ENCODE measurements at regions not wholly inside any gene's neighbourhood (a gene's known extent, or its start where the extent isn't known, plus 50 kb on each side); places are given as distances from the start of the nearest gene placed in this dataset.
A peak's percentile ranks its signal among the peaks of the same experiment; 100 is the strongest.

DNA sequence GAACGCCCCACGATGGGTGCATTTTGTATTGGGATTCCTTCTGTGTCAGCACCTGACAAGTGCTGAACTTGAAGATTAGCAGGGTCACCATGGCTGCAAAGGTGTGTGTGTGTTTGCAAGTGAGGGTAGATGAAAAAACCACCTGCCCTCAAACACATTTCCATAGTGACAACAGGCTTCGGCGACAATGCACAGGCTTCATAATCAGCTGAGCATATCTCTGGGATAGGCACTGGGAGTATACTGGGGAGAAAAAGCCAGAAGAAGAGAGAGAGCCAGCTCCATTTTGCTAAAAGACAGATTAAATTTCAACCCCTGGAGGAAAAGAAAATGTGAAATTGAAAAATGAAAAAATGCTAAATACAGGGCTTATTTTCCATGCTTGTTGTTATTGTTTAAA is 656.1 kb downstream of the INHBA start:
- H3K36me3 Mint-ChIP-seq (ENCODE audit: insufficient read depth, unreplicated experiment), result no peaks in the 10 kb centered on the region
- no peak for TF ChIP-seq CTCF (IDR thresholded peaks at IDR 0.05; ENCODE audit: unreplicated experiment)
- H3K4me1 Mint-ChIP-seq (ENCODE audit: insufficient read depth, unreplicated experiment), result peaks cover 21% of the 10 kb centered on the region
- CTCF ChIA-PET, result interaction anchor here (0.6 to 4.3 kb wide), 7 partner anchors 12 to 814 kb away, joined by 3 to 30 read pairs (median 4); no protein-coding TSS in a partner anchor
- intact Hi-C loops (cut with micrococcal nuclease), result no loop called here
- DNase-seq (ENCODE audit: unreplicated experiment), result no peak
- no peak overlapping the region for H3K4me3 Mint-ChIP-seq (ENCODE audit: unreplicated experiment)
- no TSS peak for BruUV-seq (replicated peaks)
- peaks cover 8% of the 10 kb centered on the region for H3K9me3 Mint-ChIP-seq (ENCODE audit: unreplicated experiment)
- POLR2A ChIA-PET, result interaction anchor here (1.5 to 1.8 kb wide), 2 partner anchors 39 to 101 kb away, joined by 4 to 6 read pairs; no protein-coding TSS in a partner anchor
- no peaks in the 10 kb centered on the region for H3K27me3 Mint-ChIP-seq (ENCODE audit: insufficient read depth, unreplicated experiment)
- no peak overlapping the region for H3K27ac Mint-ChIP-seq (ENCODE audit: low read depth, unreplicated experiment)

DNA sequence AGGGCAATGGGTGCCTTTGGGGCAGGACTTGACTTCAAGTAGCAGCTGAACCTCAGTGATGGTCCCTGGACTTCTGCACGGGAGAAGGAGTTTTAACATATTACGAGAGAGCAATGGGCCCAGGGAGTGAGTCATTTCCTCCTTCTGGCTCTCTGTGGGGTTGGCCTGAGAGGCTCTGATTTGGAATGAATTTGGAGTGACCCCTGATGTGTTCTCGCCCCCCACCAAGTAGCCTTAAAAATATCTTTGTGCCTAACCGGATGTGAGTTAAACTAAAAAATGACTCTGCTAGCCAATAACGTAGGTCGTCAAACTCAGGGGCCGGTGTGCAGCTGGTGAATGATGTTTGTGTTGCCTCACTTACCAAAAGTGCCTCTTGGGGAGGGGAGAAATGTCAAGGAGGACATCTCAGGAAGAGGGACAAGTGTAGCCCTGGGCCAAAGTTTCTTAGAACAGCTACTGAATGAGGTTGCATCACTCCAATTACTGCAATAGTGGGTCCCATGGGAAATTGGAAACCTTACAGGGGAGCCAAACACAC is 656.6 kb downstream of the INHBA start:
- no peak for TF ChIP-seq CTCF (IDR thresholded peaks at IDR 0.05; ENCODE audit: unreplicated experiment)
- peaks cover 21% of the 10 kb centered on the region for H3K4me1 Mint-ChIP-seq (ENCODE audit: insufficient read depth, unreplicated experiment)
- no peaks in the 10 kb centered on the region for H3K27me3 Mint-ChIP-seq (ENCODE audit: insufficient read depth, unreplicated experiment)
- ChIA-PET CTCF (interaction anchor here (0.5 to 4.3 kb wide), 11 partner anchors 12 to 760 kb away, joined by 3 to 30 read pairs (median 4); partner anchors contain the start of gene INHBA), POLR2A (interaction anchor here (1.5 to 1.8 kb wide), 2 partner anchors 39 to 101 kb away, joined by 4 to 6 read pairs; no protein-coding TSS in a partner anchor)
- H3K4me3 Mint-ChIP-seq (ENCODE audit: unreplicated experiment), result no peak overlapping the region
- H3K36me3 Mint-ChIP-seq (ENCODE audit: insufficient read depth, unreplicated experiment), result no peaks in the 10 kb centered on the region
- peaks cover 8% of the 10 kb centered on the region for H3K9me3 Mint-ChIP-seq (ENCODE audit: unreplicated experiment)
- DNase-seq (ENCODE audit: unreplicated experiment), result peak; percentile 78
- no peak overlapping the region for H3K27ac Mint-ChIP-seq (ENCODE audit: low read depth, unreplicated experiment)
- no TSS peak for BruUV-seq (replicated peaks)
- intact Hi-C loops (cut with micrococcal nuclease), result no loop called here

DNA sequence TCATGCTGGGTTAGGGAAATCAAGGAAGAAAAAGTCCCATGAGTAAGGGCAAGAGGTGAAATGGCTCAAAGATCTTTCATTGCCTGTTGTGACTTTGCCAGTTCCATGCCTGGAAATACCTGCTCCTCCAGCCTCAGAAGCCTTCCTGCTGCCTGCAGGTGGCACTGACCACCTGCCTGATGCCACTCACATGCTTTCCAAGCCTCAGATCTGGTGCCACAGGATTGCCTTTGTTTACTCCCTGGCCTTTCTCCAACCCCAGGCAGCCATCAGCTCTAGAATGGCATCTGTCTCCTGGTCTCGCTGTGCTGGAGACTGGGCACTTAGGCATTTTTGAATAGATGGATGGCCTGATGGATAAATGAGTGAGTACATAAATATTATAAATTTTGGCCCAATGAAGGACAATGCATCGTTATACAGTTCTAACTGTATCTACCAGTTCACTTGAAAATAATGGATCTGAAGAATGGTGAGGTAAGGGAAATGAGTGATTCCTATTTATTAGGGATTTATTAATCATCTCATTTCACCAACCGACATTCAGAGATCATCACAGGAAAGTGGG is 657.2 kb downstream of the INHBA start:
- H3K27me3 Mint-ChIP-seq (ENCODE audit: insufficient read depth, unreplicated experiment), result no peaks in the 10 kb centered on the region
- H3K27ac Mint-ChIP-seq (ENCODE audit: low read depth, unreplicated experiment), result no peak overlapping the region
- peak; percentile 74 for DNase-seq (ENCODE audit: unreplicated experiment)
- peak; percentile 38 for TF ChIP-seq CTCF (IDR thresholded peaks at IDR 0.05; ENCODE audit: unreplicated experiment)
- no TSS peak for BruUV-seq (replicated peaks)
- peaks cover 8% of the 10 kb centered on the region for H3K9me3 Mint-ChIP-seq (ENCODE audit: unreplicated experiment)
- H3K36me3 Mint-ChIP-seq (ENCODE audit: insufficient read depth, unreplicated experiment), result no peaks in the 10 kb centered on the region
- H3K4me1 Mint-ChIP-seq (ENCODE audit: insufficient read depth, unreplicated experiment), result peaks cover 21% of the 10 kb centered on the region
- no peak overlapping the region for H3K4me3 Mint-ChIP-seq (ENCODE audit: unreplicated experiment)
- POLR2A ChIA-PET, result interaction anchor here (1.5 to 1.8 kb wide), 2 partner anchors 38 to 102 kb away, joined by 4 to 6 read pairs; no protein-coding TSS in a partner anchor
- intact Hi-C loops (cut with micrococcal nuclease), result loop anchor here (1.0 to 2.0 kb wide), 3 partner anchors 651 to 659 kb away; no protein-coding TSS in a partner anchor
- CTCF ChIA-PET, result interaction anchor here (0.6 to 4.3 kb wide), 10 partner anchors 10 to 760 kb away, joined by 3 to 30 read pairs (median 4); partner anchors contain the start of gene INHBA

DNA sequence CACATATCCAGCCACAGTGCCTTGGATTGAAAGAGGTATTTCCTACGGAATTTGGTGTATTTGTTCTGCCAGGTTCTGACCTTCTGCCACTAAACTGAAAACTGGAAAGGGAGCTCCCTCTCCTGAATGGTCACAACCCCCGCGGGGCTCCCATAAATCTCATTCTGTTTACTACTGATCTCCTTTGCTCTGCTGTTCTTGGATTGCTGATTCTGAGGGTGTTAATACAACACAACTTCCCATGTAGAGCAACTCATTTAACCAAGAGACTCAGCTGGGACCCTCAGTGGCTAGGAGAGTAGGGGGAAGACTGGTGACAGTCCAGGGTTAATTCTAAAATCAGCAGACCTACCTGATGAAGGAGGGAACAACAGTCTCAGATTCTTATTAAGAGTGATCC is 662.9 kb downstream of the INHBA start:
- Mint-ChIP-seq H3K4me1 (ENCODE audit: insufficient read depth, unreplicated experiment) (peaks cover 6% of the 10 kb centered on the region), H3K36me3 (ENCODE audit: insufficient read depth, unreplicated experiment) (no peaks in the 10 kb centered on the region), H3K27ac (ENCODE audit: low read depth, unreplicated experiment) (no peak overlapping the region), H3K27me3 (ENCODE audit: insufficient read depth, unreplicated experiment) (no peaks in the 10 kb centered on the region), H3K9me3 (ENCODE audit: unreplicated experiment) (peaks cover 8% of the 10 kb centered on the region), H3K4me3 (ENCODE audit: unreplicated experiment) (no peak overlapping the region)
- ChIA-PET CTCF (interaction anchor here (0.7 to 1.2 kb wide), 2 partner anchors 12 to 208 kb away, joined by 4 read pairs; no protein-coding TSS in a partner anchor), POLR2A (no interaction called here)
- no peak for DNase-seq (ENCODE audit: unreplicated experiment)
- intact Hi-C loops (cut with micrococcal nuclease), result no loop called here
- no TSS peak for BruUV-seq (replicated peaks)
- no peak for TF ChIP-seq CTCF (IDR thresholded peaks at IDR 0.05; ENCODE audit: unreplicated experiment)

Data from MCF 10A (cell line).